Activated CD4-positive, alpha-beta T cell treated with anti-CD3 and anti-CD28 coated beads, Interleukin-2, Interleukin-6, amounts not matched to agents 100 ng/mL and 50 ng/mL, durations not matched to agents 16 hours and 8 hours (primary cell): ENCODE measurements at regions not wholly inside any gene's neighbourhood (a gene's known extent, or its start where the extent isn't known, plus 50 kb on each side); places are given as distances from the start of the nearest gene placed in this dataset.

Source experiments
- DNase-seq: peaks from one replicate; pipeline ENCODE4 v3.0.0-alpha.2; 2020

DNA sequence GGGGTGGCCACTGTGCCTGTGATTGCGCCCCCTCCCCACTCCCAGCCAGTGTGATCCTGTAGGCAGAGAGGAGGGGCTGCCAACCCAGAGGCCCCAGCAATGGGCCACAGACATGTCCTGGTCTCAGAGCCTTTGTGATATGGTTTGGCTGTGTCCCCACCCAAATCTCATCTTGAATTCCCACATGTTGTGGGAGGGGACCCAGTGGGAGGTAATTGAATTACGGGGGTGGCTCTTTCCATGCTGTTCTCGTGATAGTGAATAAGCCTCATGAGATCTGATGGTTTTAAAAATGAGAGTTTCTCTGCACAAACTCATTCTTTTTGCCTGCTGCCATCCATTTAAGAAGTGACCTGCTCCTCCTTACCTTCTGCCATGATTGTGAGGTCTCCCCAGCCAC, 56.8 kb upstream of the ZNF469 start:
- no peak for DNase-seq

DNA sequence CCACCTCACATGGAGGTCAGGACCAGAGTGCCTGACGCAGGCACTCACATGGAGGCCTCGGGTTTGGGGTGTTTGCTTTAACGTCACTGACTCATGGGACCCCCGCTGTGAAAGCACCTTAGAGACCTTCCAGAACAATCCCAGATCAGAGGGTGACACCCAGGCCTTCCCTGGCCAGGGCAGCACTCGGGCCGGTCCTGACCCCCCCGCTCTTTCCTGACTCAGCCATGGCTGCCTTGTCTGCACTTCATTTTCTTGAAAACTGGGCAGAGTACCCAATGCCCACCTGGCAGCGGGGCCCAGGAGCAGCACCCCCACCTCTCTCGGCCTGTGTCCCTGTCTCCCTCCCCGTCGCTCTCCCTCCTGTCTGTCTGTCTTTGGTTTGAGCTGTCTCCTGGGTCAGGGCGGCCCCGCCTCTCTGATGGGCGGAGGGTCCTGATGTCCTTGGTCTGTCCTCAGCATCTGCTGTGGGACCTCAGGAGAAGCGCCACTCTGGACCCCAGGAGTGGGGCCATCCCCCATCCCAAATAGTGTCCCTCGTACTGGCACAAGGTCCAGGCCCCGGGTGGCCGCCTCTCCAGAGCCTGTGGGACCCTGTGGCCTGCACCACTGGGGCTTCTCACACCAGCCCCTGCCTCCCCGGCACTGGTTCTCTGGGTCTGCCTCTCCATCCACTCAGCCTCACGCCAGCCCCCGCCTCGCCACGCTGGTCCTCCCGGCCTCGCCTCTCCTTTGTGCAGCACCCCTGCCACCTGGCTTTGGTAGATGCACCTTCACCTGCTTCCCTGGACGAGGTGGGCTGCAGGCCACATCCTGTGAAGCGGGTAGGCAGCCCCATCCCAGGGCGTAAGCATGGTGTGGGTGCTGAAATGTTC, 55.9 kb upstream of the ZNF469 start:
- no peak for DNase-seq

DNA sequence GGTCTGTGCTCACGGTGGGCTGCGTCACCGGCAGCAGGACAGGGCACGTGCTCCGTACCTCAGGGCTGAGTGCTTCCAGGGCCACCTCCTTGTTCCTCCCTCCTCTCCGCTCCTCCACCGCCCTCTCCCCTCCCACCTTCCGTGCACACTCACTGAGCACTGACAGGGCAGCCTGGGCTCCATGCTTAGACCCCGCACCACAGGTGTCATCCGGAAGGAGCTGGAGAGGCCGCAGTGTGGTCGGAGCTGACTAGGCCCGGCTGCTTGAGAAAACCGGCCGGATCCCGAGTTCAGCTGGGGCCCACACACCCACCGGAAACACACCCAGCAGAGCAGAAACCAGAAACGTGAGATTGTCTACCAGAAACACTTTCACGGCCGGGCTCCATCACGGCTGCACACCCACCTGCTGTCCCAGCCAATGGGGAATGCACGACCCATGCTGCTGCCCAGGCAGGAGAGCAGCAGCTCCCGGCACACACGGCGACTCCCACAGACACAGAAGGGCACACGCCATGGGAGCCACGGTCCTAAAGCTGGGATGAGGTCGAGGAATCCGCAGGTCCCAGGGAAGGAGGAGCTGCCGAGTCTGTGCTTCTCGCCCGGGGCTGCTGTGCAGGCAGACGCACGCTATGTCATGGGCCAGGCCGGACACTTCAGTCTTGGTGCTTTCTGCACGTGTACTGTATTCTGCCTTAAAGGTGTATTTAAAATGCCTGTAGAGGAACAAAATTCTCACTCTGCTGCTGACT, 55.0 kb upstream of the ZNF469 start:
- no peak for DNase-seq

DNA sequence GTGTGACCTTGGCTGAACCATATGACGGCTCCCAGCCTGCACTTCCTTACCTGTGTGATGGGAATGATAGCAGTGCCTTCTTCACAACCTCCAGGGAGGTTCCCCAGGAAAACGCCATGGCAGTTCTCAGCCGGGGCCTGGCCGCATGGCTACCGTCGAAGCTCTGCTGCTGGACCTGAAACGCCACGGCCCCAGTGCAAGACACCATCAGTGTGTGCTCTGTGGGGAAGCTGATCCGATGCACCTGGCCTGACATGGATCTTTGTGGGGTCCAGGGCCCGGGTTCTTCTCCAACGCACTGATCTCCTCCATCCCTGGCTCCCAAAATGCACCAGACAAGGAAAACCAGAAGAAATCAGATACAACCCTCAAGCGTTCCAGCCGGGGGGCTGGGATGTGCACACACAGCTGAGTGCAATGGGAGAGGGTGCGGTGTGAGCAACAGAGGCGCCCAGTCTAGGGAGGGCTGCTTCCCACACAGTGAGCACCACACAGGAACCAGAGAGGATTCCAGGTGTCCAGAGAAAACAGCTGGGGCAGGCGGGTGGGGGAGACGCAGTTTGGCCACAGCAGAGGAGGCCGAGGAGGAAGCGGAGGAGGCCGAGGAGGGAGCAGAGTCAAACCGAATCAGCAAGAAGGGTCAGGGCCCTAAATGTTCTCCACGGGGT, 54.3 kb upstream of the ZNF469 start:
- no peak for DNase-seq

DNA sequence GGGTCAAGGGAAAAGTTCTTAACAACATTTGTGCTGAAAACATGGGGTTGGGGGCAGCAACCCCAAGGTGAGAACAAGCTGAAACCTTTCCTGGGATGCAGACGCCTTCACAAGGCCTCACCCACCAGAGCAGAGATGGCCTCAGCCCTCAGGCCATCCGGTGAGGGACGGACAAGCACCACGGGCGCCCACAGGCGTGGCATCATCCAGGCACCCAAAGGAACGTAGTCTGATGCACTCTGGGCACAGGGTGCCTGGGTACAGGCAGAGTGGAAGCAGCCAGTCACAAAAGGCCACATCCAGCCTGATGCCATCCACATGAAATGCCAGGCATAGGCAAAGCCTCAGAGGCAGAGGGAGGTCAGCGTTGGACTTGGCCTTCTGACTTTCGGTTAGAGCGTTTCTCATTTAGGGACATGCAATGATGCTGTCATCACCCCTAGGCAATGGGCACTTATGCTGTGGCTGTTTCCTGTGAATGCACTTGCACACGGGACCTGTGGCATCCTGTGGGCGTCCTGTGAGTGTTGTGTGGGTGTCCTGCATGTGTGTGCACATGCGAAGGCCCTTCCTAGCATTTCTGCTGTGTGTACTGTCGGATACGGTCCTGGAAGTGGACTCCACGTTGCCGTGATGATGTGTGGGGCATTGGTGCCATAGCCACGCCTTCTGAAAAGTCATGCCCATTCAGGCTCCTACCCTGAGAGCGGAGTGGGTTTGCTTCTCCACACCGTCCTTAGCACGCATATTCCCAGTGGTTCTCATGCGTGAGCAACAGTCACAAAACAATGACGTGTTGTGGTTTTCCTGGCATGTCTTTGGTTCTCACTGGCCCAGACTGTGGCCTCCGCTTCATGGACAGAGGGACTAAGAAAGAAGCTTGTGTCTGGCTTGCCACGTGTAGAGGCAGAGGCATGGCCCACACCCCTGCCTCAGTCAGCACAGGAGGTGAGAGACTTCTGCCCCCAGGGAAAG, 52.7 kb upstream of the ZNF469 start:
- no peak for DNase-seq

DNA sequence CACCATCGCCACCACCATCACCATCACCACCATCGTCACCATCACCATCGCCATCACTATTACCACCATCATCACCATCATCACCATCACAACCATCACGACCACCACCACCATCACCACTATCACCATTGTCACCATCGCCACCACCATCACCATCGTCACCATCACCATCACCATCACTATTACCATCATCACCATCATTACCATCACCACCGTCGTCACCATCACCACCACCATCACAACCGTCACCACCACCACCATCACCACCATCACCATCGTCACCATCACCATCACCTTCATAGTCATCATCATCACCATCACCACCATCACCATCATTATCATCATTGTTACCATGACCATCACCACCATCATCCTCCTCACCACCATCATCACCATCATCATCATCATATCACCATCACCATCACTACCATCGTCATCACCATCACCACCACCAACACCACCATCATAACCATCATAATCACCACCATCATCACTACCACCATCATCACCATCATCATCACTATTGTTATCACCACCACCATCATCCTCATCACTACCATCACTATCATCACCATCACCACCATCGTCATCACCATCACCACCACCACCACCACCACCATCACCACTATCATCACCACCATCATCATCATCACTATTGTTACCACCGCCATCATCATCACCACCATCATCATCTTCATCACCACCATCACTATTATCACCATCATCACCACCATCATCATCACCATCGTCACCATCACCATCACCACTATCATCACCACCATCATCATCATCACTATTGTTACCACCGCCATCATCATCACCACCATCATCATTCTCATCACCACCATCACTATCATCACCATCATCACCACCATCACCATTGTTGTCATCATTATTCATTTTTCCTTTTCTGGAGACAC, 51.5 kb upstream of the ZNF469 start:
- DNase-seq, result no peak

DNA sequence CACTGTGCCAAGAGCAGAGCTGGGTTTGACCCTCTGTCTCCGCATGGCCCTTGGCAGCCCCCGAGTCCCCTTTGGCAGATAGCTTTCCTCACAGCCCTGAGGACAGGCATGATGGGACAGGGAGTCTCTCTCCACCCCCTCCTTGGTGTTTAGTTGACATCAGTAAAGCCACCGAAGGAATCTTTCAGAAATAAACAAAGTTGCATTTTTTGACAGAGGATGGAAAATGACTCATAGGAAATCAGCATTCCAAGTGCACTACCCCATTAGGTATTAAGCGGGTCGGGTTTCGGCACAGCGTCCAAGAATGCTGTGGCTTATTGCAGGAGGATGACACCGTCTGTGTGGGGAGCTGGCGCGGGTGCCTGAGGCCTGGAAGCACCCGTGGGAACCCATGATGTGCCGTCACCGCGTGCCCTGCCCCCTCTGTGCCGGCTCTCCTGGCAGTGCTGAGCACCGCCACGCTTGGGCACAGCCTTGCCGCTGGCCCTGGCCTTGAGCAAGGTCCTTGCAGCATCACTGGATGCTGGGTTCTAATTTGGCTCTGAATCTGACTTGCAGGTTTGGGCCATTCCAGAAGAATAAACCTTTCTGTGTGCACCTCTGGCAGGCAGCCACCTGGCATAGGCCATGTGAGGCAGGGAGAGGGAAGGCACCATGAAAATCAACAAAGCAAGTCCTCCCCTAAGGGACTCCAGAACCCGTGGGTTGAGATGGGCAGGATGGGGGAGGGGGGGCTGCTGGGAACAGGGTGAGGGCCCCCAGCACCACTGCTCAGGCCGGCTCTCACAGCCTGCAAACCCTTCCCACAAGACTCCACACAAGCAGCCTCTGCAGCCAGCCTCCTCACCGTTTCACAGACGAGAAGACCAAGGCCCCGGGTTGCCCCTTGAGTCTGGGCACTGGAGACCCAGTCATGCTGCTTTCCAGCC, 50.5 kb upstream of the ZNF469 start:
- no peak for DNase-seq

DNA sequence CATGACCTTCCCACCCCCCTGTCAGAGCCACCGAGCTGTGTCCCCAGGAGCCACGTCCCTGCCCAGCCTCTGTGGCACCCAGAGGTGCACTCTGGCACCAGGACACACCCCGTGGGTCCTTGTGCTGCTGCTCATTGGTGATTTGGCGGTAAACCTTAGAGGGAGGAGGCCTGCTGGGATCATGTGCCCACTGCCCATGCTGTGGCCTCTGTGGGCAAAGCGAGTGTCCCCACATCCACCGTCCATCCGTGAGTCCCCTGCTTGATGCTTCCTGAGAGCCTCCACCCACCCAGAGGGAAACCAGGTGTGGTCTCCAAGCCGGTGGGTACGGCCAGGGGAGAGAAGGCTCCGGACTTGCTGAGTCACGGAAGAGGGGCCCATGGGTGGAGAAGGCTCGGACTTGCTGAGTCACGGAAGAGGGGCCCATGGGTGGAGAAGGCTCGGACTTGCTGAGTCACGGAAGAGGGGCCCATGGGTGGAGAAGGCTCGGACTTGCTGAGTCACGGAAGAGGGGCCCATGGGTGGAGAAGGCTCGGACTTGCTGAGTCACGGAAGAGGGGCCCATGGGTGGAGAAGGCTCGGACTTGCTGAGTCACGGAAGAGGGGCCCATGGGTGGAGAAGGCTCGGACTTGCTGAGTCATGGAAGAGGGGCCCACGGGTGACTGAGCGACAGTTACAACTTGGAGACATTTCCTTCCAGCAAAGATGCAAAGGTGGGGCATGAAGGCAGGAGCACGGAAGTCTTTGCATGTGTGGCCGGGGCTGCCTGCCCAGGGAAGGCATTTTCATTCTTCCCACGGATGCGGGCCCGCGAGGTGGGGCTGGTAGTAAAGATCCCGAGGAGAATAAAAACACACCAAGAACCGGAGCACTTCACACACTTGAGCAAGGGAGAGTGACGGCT, 49.6 kb upstream of the ZNF469 start:
- peak; percentile 33 for DNase-seq
